SK-N-MC (cell line): ENCODE measurements at regions not wholly inside any gene's neighbourhood (a gene's known extent, or its start where the extent isn't known, plus 50 kb on each side); places are given as distances from the start of the nearest gene placed in this dataset.

Experiments
- DNase-seq: peaks from one replicate; pipeline ENCODE4 v3.0.0-alpha.2; 2011; ENCODE audit warnings: low read depth, low spot score
- H3K27ac ChIP-seq: fragments of 200-600 bp; sonication (generic); 2 replicates; pipeline ENCODE4 v1.5.1; 2016; ENCODE audit warnings: mixed run types
- H3K36me3 ChIP-seq: fragments of 200-600 bp; sonication (generic); 2 replicates; pipeline ENCODE4 v1.6.1; 2017; ENCODE audit warnings: antibody characterized with exemption, low read length, mixed read lengths; ENCODE audit not compliant: insufficient read depth
- H3K4me3 ChIP-seq: fragments of 200-600 bp; sonication (generic); 2 replicates; pipeline ENCODE4 v1.5.1; 2016
- H3K9ac ChIP-seq: fragments of 200-600 bp; sonication (generic); 2 replicates; pipeline ENCODE4 v1.8.0; 2017; ENCODE audit warnings: mixed run types, mixed read lengths; ENCODE audit not compliant: insufficient read length
- H3K9me3 ChIP-seq: fragments of 200-600 bp; sonication (generic); 2 replicates; pipeline ENCODE4 v1.6.1; 2017; ENCODE audit warnings: low read depth, mild to moderate bottlenecking, antibody characterized with exemption, low read length, moderate library complexity, mixed read lengths
- EZH2 ChIP-seq: fragments of 200-600 bp; sonication (generic); IDR thresholded peaks from one replicate; pipeline ENCODE4 v1.6.1; 2017; ENCODE audit warnings: antibody characterized with exemption
- FOXP2 ChIP-seq: optimal IDR thresholded peaks from 2 replicates; pipeline ENCODE3; 2011; ENCODE audit warnings: mild to moderate bottlenecking, moderate library complexity; ENCODE audit not compliant: insufficient read depth; ENCODE audit errors: extremely low read length, control extremely low read depth
- POLR2AphosphoS5 ChIP-seq: IDR thresholded peaks from 2 replicates; pipeline ENCODE4 v1.6.1; 2012; ENCODE audit warnings: mild to moderate bottlenecking, low read depth, low read length, borderline replicate concordance

GRCh38 chr6:75546381-75546780 lies 52.8 kb upstream of the FILIP1 start:
- H3K36me3 ChIP-seq, result no peaks in the 10 kb centered on the region
- no peaks in the 10 kb centered on the region for H3K9me3 ChIP-seq
- H3K9ac ChIP-seq, result peak overlapping the region; percentile 41
- TF ChIP-seq EZH2 (no peak), POLR2AphosphoS5 (no peak), FOXP2 (no peak)
- DNase-seq, result peak; percentile 22
- 0 out of 2 replicates have a peak overlapping the region, but pooled peaks have one; percentile 12 for H3K4me3 ChIP-seq
- H3K27ac ChIP-seq, result no peak overlapping the region

- Histone ChIP-seq H3K4me3 (no peak overlapping the region), H3K36me3 (no peaks in the 10 kb centered on the region), H3K9me3 (no peaks in the 10 kb centered on the region), H3K9ac (no peak overlapping the region), H3K27ac (no peak overlapping the region)
- TF ChIP-seq FOXP2 (no peak), EZH2 (no peak), POLR2AphosphoS5 (no peak)
- DNase-seq, result no peak
Observed at GRCh38 chr6:75550544-75551167, 51.0 kb upstream of the SENP6 start.

- Histone ChIP-seq H3K36me3 (no peaks in the 10 kb centered on the region), H3K9ac (no peak overlapping the region), H3K4me3 (no peak overlapping the region), H3K27ac (no peak overlapping the region), H3K9me3 (no peaks in the 10 kb centered on the region)
- DNase-seq, result no peak
- TF ChIP-seq FOXP2 (no peak), POLR2AphosphoS5 (no peak), EZH2 (no peak)
Observed at GRCh38 chr6:75551367-75551952, 50.2 kb upstream of the SENP6 start.
